Body of pancreas (tissue), 4 donors: ENCODE measurements at regions not wholly inside any gene's neighbourhood (a gene's known extent, or its start where the extent isn't known, plus 50 kb on each side); places are given as distances from the start of the nearest gene placed in this dataset.

ENCODE experiments used
- ATAC-seq: fragments of 150-250 bp; one replicate; pipeline ENCODE4 v1.9.1; 2016
- DNase-seq, 4 donors: peaks; one replicate each; pipeline ENCODE4 v3.0.0-alpha.2; 2019
- H3K27ac ChIP-seq, 4 donors: fragments of 200-600 bp; sonication (generic); 1 replicate in 3 of 4; 2 replicates in 1 of 4; pipeline versions ENCODE4 v1.5.1 to v1.6.1; 2016 to 2019; ENCODE audit warnings: mild to moderate bottlenecking in 1 of 4, mixed read lengths in 1 of 4, moderate library complexity in 1 of 4
- H3K27me3 ChIP-seq, 2 donors: fragments of 200-600 bp; sonication (generic); one replicate each; pipeline ENCODE4 v1.6.0; 2016; ENCODE audit warnings: mild to moderate bottlenecking in 1 of 2
- H3K36me3 ChIP-seq, 2 donors: fragments of 200-600 bp; sonication (generic); replicated peaks in 1 of 2; 2 replicates each; pipeline ENCODE4 v1.5.1; 2016; ENCODE audit warnings: low read depth in 2 of 2; ENCODE audit not compliant: insufficient read depth in 1 of 2
- H3K4me1 ChIP-seq: fragments of 200-600 bp; sonication (generic); one replicate; pipeline ENCODE4 v1.6.0; 2016
- H3K4me3 ChIP-seq, 2 donors: fragments of 200-600 bp; sonication (generic); 1 replicate in 1 of 2; 2 replicates in 1 of 2; pipeline ENCODE4 v1.5.1; 2016 to 2019
- H3K9me3 ChIP-seq, 3 donors: fragments of 200-600 bp; sonication (generic); 1 replicate in 2 of 3; 2 replicates in 1 of 3; pipeline ENCODE4 v1.5.1; 2016
- POLR2A ChIP-seq, 3 donors: fragments of 450-650 bp; IDR thresholded peaks; one replicate each; pipeline ENCODE4 v1.6.1; 2016; ENCODE audit warnings: antibody characterized with exemption in 3 of 3, mild to moderate bottlenecking in 2 of 3
- WGBS, 2 donors: methylation state at CpG; one replicate each; pipeline ENCODE4 v1.1.5; 2017; 5-methylcytosine and 5-hydroxymethylcytosine counted together
- intact Hi-C: fragments of 100-400 bp; cut with DNase I; formaldehyde crosslinking; loops from one replicate; pipeline ENCODE4 v1.15.1; 2023
- TF ChIP-seq, protein P1 (sequence below), 7 experiments: fragments of 450-650 bp in 4 of 7; fragments of 200-600 bp in 3 of 7; sonication (generic) in 3 of 7; IDR thresholded peaks; one replicate each; pipeline ENCODE4 v1.5.1; 2016 to 2019; ENCODE audit warnings: antibody characterized with exemption in 7 of 7

DNA sequence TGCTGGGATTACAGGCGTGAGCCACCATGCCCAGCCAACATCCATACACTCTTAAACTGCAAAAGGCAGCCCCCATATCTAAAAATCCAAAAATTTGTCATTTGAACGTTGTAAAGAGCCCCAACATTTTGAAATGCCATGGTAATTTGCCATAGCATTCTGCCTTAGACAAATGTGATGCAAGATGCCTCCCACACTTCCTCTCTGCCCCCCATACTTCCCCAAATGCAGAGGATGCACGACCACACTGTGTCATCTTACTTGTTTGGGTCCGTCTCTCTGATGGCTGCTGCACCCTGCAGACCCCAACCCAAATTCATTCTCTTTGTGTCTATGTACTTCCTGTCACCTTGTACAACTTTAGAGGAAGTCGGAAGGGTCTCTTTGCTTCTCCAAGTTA, 1125.6 kb upstream of the AUTS2 start:
- Histone ChIP-seq H3K27ac (no peak overlapping the region), H3K27me3 (no peaks in the 10 kb centered on the region), H3K4me1 (no peaks in the 10 kb centered on the region), H3K9me3 (no peaks in the 10 kb centered on the region), H3K36me3 (no peaks in the 10 kb centered on the region), H3K4me3 (no peak overlapping the region)
- ATAC-seq (no peak), DNase-seq (no peak)
- TF ChIP-seq POLR2A (IDR thresholded peaks at IDR 0.05), result no peak
- TF ChIP-seq, protein P1, sequence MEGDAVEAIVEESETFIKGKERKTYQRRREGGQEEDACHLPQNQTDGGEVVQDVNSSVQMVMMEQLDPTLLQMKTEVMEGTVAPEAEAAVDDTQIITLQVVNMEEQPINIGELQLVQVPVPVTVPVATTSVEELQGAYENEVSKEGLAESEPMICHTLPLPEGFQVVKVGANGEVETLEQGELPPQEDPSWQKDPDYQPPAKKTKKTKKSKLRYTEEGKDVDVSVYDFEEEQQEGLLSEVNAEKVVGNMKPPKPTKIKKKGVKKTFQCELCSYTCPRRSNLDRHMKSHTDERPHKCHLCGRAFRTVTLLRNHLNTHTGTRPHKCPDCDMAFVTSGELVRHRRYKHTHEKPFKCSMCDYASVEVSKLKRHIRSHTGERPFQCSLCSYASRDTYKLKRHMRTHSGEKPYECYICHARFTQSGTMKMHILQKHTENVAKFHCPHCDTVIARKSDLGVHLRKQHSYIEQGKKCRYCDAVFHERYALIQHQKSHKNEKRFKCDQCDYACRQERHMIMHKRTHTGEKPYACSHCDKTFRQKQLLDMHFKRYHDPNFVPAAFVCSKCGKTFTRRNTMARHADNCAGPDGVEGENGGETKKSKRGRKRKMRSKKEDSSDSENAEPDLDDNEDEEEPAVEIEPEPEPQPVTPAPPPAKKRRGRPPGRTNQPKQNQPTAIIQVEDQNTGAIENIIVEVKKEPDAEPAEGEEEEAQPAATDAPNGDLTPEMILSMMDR (IDR thresholded peaks at IDR 0.05), result no peak
- WGBS, 2 donors, result 36 to 53% methylated on average over 5 of the region's 5 CpGs
- intact Hi-C loops, result no loop called here

DNA sequence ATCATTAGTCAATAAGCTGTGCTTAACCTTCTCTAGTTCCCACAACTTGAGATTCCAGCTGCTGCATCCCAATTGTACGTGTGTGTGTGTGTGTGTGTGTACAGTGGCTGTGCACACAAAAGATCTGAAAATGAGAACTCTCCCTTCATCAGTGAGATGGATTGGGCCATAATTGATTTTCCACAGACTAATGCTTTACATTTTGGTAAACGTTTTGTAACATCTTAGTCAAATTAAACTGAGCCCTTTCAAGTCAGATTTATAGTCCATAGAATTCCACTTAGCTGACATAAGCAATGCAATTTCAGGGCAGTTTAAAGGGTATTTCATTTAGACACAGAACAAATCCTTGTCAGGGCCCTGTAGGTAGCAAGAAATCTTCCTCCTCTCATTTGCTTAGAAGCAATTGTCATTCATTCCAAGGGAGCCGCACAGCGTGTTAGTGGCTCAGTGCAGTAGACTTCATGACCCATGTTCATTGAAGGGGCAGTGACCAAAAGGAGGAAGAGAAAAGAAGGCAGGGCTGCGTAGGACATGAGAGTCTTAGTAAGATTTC, 1123.5 kb upstream of the AUTS2 start:
- ATAC-seq (no peak), DNase-seq (no peak)
- Histone ChIP-seq H3K36me3 (no peaks in the 10 kb centered on the region), H3K4me3 (no peak overlapping the region), H3K27ac (no peak overlapping the region), H3K4me1 (no peaks in the 10 kb centered on the region), H3K9me3 (no peaks in the 10 kb centered on the region), H3K27me3 (no peaks in the 10 kb centered on the region)
- intact Hi-C loops, result no loop called here
- 46 to 47% methylated on average over 5 of the region's 5 CpGs for WGBS, 2 donors
- TF ChIP-seq, protein P1 (IDR thresholded peaks at IDR 0.05), result no peak
- TF ChIP-seq POLR2A (IDR thresholded peaks at IDR 0.05), result no peak

DNA sequence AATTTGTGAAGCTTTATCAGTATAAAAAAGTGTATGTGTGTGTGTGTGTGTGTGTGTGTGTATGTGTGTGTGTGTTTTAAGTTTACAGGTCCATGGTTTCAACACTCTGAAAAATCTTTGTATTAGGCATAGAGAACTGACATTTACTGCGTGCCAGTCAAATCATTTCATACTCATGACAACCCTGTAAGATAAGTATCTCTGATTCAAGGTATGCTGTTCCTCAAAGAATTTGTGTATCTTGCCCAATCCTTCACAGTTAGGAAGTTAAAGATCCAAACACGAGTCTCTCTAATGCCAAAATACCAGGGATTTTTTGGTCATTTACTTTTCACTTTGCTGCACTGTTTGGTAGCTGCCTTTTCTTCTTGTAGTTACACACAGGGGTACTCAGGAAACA, 1121.3 kb upstream of the AUTS2 start:
- H3K4me3 ChIP-seq, result no peak overlapping the region
- intact Hi-C loops, result no loop called here
- TF ChIP-seq, protein P1 (IDR thresholded peaks at IDR 0.05), result no peak
- TF ChIP-seq POLR2A (IDR thresholded peaks at IDR 0.05), result no peak
- H3K4me1 ChIP-seq, result no peaks in the 10 kb centered on the region
- ATAC-seq, result no peak
- no peak for DNase-seq
- no peaks in the 10 kb centered on the region for H3K9me3 ChIP-seq
- no peaks in the 10 kb centered on the region for H3K36me3 ChIP-seq
- no peak overlapping the region for H3K27ac ChIP-seq
- WGBS, 2 donors, result 41 to 49% methylated on average over 2 of the region's 2 CpGs
- H3K27me3 ChIP-seq, result no peaks in the 10 kb centered on the region

DNA sequence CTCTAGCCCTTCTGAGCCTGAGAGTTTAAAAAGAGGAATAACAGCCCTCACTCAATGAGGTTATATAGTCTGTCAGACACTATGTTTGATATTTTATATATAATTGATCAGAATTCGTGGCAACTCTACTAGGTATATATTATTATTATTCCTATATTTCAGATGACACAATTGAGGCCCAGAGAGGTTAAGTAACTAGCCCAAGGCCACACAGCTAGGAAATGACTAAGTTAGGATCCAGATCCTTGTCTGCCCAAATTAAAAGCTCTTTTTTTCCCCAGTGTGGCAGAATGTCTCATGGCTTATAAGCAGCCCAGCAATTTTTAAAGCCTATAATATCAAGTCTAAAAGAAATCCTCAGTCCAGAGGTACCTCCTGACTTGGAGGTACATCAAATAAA, 1119.9 kb upstream of the AUTS2 start:
- DNase-seq, result no peak
- intact Hi-C loops, result no loop called here
- no peaks in the 10 kb centered on the region for H3K36me3 ChIP-seq
- no peaks in the 10 kb centered on the region for H3K9me3 ChIP-seq
- H3K27ac ChIP-seq, result no peak overlapping the region
- no peaks in the 10 kb centered on the region for H3K4me1 ChIP-seq
- H3K4me3 ChIP-seq, result no peak overlapping the region
- H3K27me3 ChIP-seq, result no peaks in the 10 kb centered on the region
- WGBS, 2 donors, result 32% methylated on average over 1 of the region's 1 CpG
- TF ChIP-seq, protein P1 (IDR thresholded peaks at IDR 0.05), result no peak
- no peak for TF ChIP-seq POLR2A (IDR thresholded peaks at IDR 0.05)
- no peak for ATAC-seq

DNA sequence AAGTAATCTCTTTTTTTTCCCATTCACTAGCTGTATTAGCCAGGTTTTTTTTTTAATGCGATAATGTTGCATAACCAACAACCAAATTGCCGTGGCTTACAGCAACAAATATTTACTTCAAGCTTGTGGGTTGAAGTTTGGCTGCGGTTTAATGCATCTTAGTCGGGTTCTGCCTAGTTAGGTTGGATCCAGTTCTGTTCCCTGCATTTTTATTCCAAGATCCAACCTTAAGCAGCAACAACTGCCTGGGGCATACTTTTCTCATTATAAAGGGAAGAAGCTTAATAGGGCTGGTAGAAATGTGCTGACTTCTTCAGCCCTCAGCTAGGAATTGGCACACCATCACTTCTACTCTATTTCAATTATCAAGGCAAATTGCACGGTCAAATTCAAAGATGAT, 1115.5 kb upstream of the AUTS2 start:
- Histone ChIP-seq H3K4me1 (no peaks in the 10 kb centered on the region), H3K36me3 (no peaks in the 10 kb centered on the region), H3K4me3 (no peak overlapping the region), H3K27me3 (no peaks in the 10 kb centered on the region), H3K9me3 (no peaks in the 10 kb centered on the region), H3K27ac (no peak overlapping the region)
- intact Hi-C loops, result no loop called here
- DNase-seq (no peak), ATAC-seq (no peak)
- WGBS, 2 donors, result 78 to 86% methylated on average over 5 of the region's 5 CpGs
- TF ChIP-seq POLR2A (IDR thresholded peaks at IDR 0.05), result no peak
